ENCODE measurements at regions not wholly inside any gene's neighbourhood (a gene's known extent, or its start where the extent isn't known, plus 50 kb on each side); places are given as distances from the start of the nearest gene placed in this dataset.

- TF ChIP-seq CTCF (IDR thresholded peaks at IDR 0.05) (no peak), POLR2A (IDR thresholded peaks at IDR 0.05) (no peak)
Measured at GRCh38 chr11:134858783-134859480, 446.9 kb upstream of the B3GAT1 start.

Measured in heart left ventricle (tissue), 13 donors.